Large intestine (tissue), 3 donors: ENCODE measurements at regions not wholly inside any gene's neighbourhood (a gene's known extent, or its start where the extent isn't known, plus 50 kb on each side); places are given as distances from the start of the nearest gene placed in this dataset.

ENCODE experiments used
- DNase-seq, 2 donors: peaks; one replicate each; pipeline versions ENCODE4 v3.0.0 to v3.0.0-alpha.2; 2013
- H3K27ac ChIP-seq: one replicate; pipeline ENCODE4 v1.5.1; 2013; ENCODE audit warnings: low read length
- H3K27me3 ChIP-seq: 2 replicates; pipeline ENCODE4 v1.6.1; 2013; ENCODE audit warnings: low read length; ENCODE audit not compliant: control insufficient read depth, insufficient read depth
- H3K36me3 ChIP-seq: 2 replicates; pipeline ENCODE4 v1.6.1; 2013; ENCODE audit warnings: low read length; ENCODE audit not compliant: control insufficient read depth, insufficient read depth
- H3K4me1 ChIP-seq: one replicate; pipeline ENCODE4 v1.6.1; 2013; ENCODE audit warnings: low read length; ENCODE audit not compliant: control insufficient read depth, insufficient read depth
- H3K4me3 ChIP-seq: one replicate; pipeline ENCODE4 v1.5.1; 2013; ENCODE audit warnings: low read length
- H3K9me3 ChIP-seq: one replicate; pipeline ENCODE4 v1.6.1; 2013; ENCODE audit warnings: mild to moderate bottlenecking, low read depth, low read length, moderate library complexity; ENCODE audit not compliant: control insufficient read depth
- WGBS: methylation state at CpG from one replicate; pipeline ENCODE4 v1.1.5; 2013; ENCODE audit warnings: low lambda C conversion rate; ENCODE audit not compliant: insufficient coverage; 5-methylcytosine and 5-hydroxymethylcytosine counted together

GRCh38 chr12:84641940-84642545 is 270.6 kb downstream of the SLC6A15 start:
- H3K36me3 ChIP-seq = no peaks in the 10 kb centered on the region
- WGBS = 83% methylated on average over 1 of the region's 2 CpGs
- no peak overlapping the region for H3K27ac ChIP-seq
- no peaks in the 10 kb centered on the region for H3K4me1 ChIP-seq
- DNase-seq = no peak
- no peak overlapping the region for H3K4me3 ChIP-seq
- H3K9me3 ChIP-seq = no peaks in the 10 kb centered on the region
- no peaks in the 10 kb centered on the region for H3K27me3 ChIP-seq

- WGBS = 100% methylated on average over 1 of the region's 2 CpGs
- Histone ChIP-seq H3K4me1 (no peaks in the 10 kb centered on the region), H3K27ac (no peak overlapping the region), H3K27me3 (no peaks in the 10 kb centered on the region), H3K4me3 (no peak overlapping the region), H3K9me3 (no peaks in the 10 kb centered on the region), H3K36me3 (no peaks in the 10 kb centered on the region)
- no peak for DNase-seq
These were observed 273.7 kb downstream of the SLC6A15 start for GRCh38 chr12:84638811-84639368.

GRCh38 chr12:84637926-84638325 is 274.7 kb downstream of the SLC6A15 start:
- no peak overlapping the region for H3K27ac ChIP-seq
- H3K27me3 ChIP-seq = no peaks in the 10 kb centered on the region
- H3K4me3 ChIP-seq = no peak overlapping the region
- H3K9me3 ChIP-seq = no peaks in the 10 kb centered on the region
- no peaks in the 10 kb centered on the region for H3K4me1 ChIP-seq
- DNase-seq = no peak
- no peaks in the 10 kb centered on the region for H3K36me3 ChIP-seq

GRCh38 chr12:84636801-84637290 is 275.8 kb downstream of the SLC6A15 start:
- Histone ChIP-seq H3K4me1 (no peaks in the 10 kb centered on the region), H3K9me3 (no peaks in the 10 kb centered on the region), H3K27me3 (no peaks in the 10 kb centered on the region), H3K27ac (no peak overlapping the region), H3K4me3 (no peak overlapping the region), H3K36me3 (no peaks in the 10 kb centered on the region)
- no peak for DNase-seq

- WGBS = no CpG with 5 or more reads among the region's 4 CpGs
- H3K9me3 ChIP-seq = no peaks in the 10 kb centered on the region
- H3K36me3 ChIP-seq = no peaks in the 10 kb centered on the region
- no peak for DNase-seq
- H3K27me3 ChIP-seq = no peaks in the 10 kb centered on the region
- H3K4me1 ChIP-seq = no peaks in the 10 kb centered on the region
- no peak overlapping the region for H3K27ac ChIP-seq
- H3K4me3 ChIP-seq = no peak overlapping the region
These were observed 278.1 kb downstream of the SLC6A15 start for GRCh38 chr12:84634526-84634925.

- no peak for DNase-seq
- H3K4me1 ChIP-seq = no peaks in the 10 kb centered on the region
- 100% methylated on average over 1 of the region's 4 CpGs for WGBS
- H3K9me3 ChIP-seq = no peaks in the 10 kb centered on the region
- no peak overlapping the region for H3K4me3 ChIP-seq
- no peaks in the 10 kb centered on the region for H3K36me3 ChIP-seq
- no peak overlapping the region for H3K27ac ChIP-seq
- no peaks in the 10 kb centered on the region for H3K27me3 ChIP-seq
These were observed 280.0 kb downstream of the SLC6A15 start for GRCh38 chr12:84632556-84632955.

GRCh38 chr12:84631020-84631419 is 281.6 kb downstream of the SLC6A15 start:
- Histone ChIP-seq H3K36me3 (no peaks in the 10 kb centered on the region), H3K27ac (no peak overlapping the region), H3K4me3 (no peak overlapping the region), H3K4me1 (no peaks in the 10 kb centered on the region), H3K27me3 (no peaks in the 10 kb centered on the region), H3K9me3 (no peaks in the 10 kb centered on the region)
- DNase-seq = no peak

GRCh38 chr12:84627593-84627992 is 285.0 kb downstream of the SLC6A15 start:
- no CpG with 5 or more reads among the region's 3 CpGs for WGBS
- no peak overlapping the region for H3K4me3 ChIP-seq

GRCh38 chr12:84624601-84625000 is 288.0 kb downstream of the SLC6A15 start:
- 33% methylated on average over 1 of the region's 1 CpG for WGBS
- H3K27ac ChIP-seq = no peak overlapping the region
- no peaks in the 10 kb centered on the region for H3K36me3 ChIP-seq
- H3K4me3 ChIP-seq = no peak overlapping the region
- no peaks in the 10 kb centered on the region for H3K4me1 ChIP-seq
- no peaks in the 10 kb centered on the region for H3K9me3 ChIP-seq
- H3K27me3 ChIP-seq = no peaks in the 10 kb centered on the region
- no peak for DNase-seq

More at GRCh38 chr12:84627593-84627992, 285.0 kb downstream of the SLC6A15 start:
- no peak overlapping the region for H3K27ac ChIP-seq
- H3K9me3 ChIP-seq = no peaks in the 10 kb centered on the region
- no peak for DNase-seq
- H3K36me3 ChIP-seq = no peaks in the 10 kb centered on the region
- no peaks in the 10 kb centered on the region for H3K4me1 ChIP-seq
- H3K27me3 ChIP-seq = no peaks in the 10 kb centered on the region

- H3K27ac ChIP-seq = no peak overlapping the region
- H3K4me1 ChIP-seq = no peaks in the 10 kb centered on the region
- no peak overlapping the region for H3K4me3 ChIP-seq
- no peaks in the 10 kb centered on the region for H3K9me3 ChIP-seq
- no peaks in the 10 kb centered on the region for H3K27me3 ChIP-seq
- WGBS = 75% methylated on average over 4 of the region's 5 CpGs
- no peak for DNase-seq
- no peaks in the 10 kb centered on the region for H3K36me3 ChIP-seq
These were observed 293.5 kb downstream of the SLC6A15 start for GRCh38 chr12:84619053-84619571.
